ENCODE measurements at regions not wholly inside any gene's neighbourhood (a gene's known extent, or its start where the extent isn't known, plus 50 kb on each side); places are given as distances from the start of the nearest gene placed in this dataset.

- TF ChIP-seq, protein P1, sequence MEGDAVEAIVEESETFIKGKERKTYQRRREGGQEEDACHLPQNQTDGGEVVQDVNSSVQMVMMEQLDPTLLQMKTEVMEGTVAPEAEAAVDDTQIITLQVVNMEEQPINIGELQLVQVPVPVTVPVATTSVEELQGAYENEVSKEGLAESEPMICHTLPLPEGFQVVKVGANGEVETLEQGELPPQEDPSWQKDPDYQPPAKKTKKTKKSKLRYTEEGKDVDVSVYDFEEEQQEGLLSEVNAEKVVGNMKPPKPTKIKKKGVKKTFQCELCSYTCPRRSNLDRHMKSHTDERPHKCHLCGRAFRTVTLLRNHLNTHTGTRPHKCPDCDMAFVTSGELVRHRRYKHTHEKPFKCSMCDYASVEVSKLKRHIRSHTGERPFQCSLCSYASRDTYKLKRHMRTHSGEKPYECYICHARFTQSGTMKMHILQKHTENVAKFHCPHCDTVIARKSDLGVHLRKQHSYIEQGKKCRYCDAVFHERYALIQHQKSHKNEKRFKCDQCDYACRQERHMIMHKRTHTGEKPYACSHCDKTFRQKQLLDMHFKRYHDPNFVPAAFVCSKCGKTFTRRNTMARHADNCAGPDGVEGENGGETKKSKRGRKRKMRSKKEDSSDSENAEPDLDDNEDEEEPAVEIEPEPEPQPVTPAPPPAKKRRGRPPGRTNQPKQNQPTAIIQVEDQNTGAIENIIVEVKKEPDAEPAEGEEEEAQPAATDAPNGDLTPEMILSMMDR (IDR thresholded peaks at IDR 0.05; ENCODE audit: extremely low read depth in 1 of 2, insufficient read depth in 1 of 2, low read depth in 1 of 2, low read length in 2 of 2) = no peak
- TF ChIP-seq EZH2 (IDR thresholded peaks at IDR 0.05; ENCODE audit: borderline replicate concordance, low read depth, low read length, severe bottlenecking) = no peak
- TF ChIP-seq POLR2AphosphoS5 (IDR thresholded peaks at IDR 0.05; ENCODE audit: insufficient read depth, low read depth, low read length) = no peak
- TF ChIP-seq POLR2A (IDR thresholded peaks at IDR 0.05; ENCODE audit: low read depth, low read length) = no peak
- TF ChIP-seq, protein P2, sequence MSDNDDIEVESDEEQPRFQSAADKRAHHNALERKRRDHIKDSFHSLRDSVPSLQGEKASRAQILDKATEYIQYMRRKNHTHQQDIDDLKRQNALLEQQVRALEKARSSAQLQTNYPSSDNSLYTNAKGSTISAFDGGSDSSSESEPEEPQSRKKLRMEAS (IDR thresholded peaks at IDR 0.05; ENCODE audit: insufficient read depth, insufficient read length) = no peak
- TF ChIP-seq FOS (IDR thresholded peaks at IDR 0.05; ENCODE audit: borderline replicate concordance, insufficient read depth, low read length) = no peak
Measured at GRCh38 chr11:19426011-19426755, 185.4 kb upstream of the E2F8 start.

All from endothelial cell of umbilical vein (primary cell).